ENCODE measurements at regions not wholly inside any gene's neighbourhood (a gene's known extent, or its start where the extent isn't known, plus 50 kb on each side); places are given as distances from the start of the nearest gene placed in this dataset.

GRCh38 chr12:24741216-24741615 lies 207.7 kb downstream of the BCAT1 start:
- H3K36me3 ChIP-seq (ENCODE audit: control insufficient read depth in 4 of 4, insufficient read depth in 4 of 4, low read length in 4 of 4): no peaks in the 10 kb centered on the region
- H3K9ac ChIP-seq (ENCODE audit: insufficient read depth in 1 of 2, low read length in 2 of 2): no peak overlapping the region
- peaks cover 0 to 42% (median 15%) of the 10 kb centered on the region in 5 donors for H3K4me1 ChIP-seq (ENCODE audit: control insufficient read depth in 5 of 5, insufficient read depth in 5 of 5, low read length in 5 of 5)
- H3K27me3 ChIP-seq (ENCODE audit: control insufficient read depth in 3 of 3, insufficient read depth in 3 of 3, low read length in 2 of 3): no peaks in the 10 kb centered on the region
- TF ChIP-seq CTCF (IDR thresholded peaks at IDR 0.05; ENCODE audit: control extremely low read depth, extremely low read depth): no peak
- no peak overlapping the region for H3K4me3 ChIP-seq
- H3K27ac ChIP-seq (ENCODE audit: low read depth in 1 of 2, low read length in 1 of 2): no peak overlapping the region
- H3K9me3 ChIP-seq (ENCODE audit: control insufficient read depth in 4 of 4, insufficient read depth in 3 of 4, low read length in 3 of 4): peaks cover 0 to 3% (median 0%) of the 10 kb centered on the region in 4 donors
- ATAC-seq (ENCODE audit: insufficient read depth, low FRiP score) (no peak), DNase-seq (no peak)
- WGBS, 2 donors: 70 to 79% methylated on average over 9 of the region's 9 CpGs

GRCh38 chr12:24739106-24739779 lies 209.7 kb downstream of the BCAT1 start:
- Histone ChIP-seq H3K36me3 (ENCODE audit: control insufficient read depth in 4 of 4, insufficient read depth in 4 of 4, low read length in 4 of 4) (no peaks in the 10 kb centered on the region), H3K4me3 (no peak overlapping the region), H3K4me1 (ENCODE audit: control insufficient read depth in 5 of 5, insufficient read depth in 5 of 5, low read length in 5 of 5) (peaks cover 0 to 26% (median 11%) of the 10 kb centered on the region in 5 donors), H3K9me3 (ENCODE audit: control insufficient read depth in 4 of 4, insufficient read depth in 3 of 4, low read length in 3 of 4) (no peaks in the 10 kb centered on the region), H3K27me3 (ENCODE audit: control insufficient read depth in 3 of 3, insufficient read depth in 3 of 3, low read length in 2 of 3) (no peaks in the 10 kb centered on the region), H3K9ac (ENCODE audit: insufficient read depth in 1 of 2, low read length in 2 of 2) (no peak overlapping the region), H3K27ac (ENCODE audit: low read depth in 1 of 2, low read length in 1 of 2) (no peak overlapping the region)
- DNase-seq: peak in 2 of 3 donors; percentile 79 to 82
- no peak for TF ChIP-seq CTCF (IDR thresholded peaks at IDR 0.05; ENCODE audit: control extremely low read depth, extremely low read depth)
- 77 to 91% methylated on average over 2 of the region's 2 CpGs for WGBS, 2 donors
- no peak for ATAC-seq (ENCODE audit: insufficient read depth, low FRiP score)

- Histone ChIP-seq H3K9me3 (ENCODE audit: control insufficient read depth in 4 of 4, insufficient read depth in 3 of 4, low read length in 3 of 4) (no peaks in the 10 kb centered on the region), H3K27ac (ENCODE audit: low read depth in 1 of 2, low read length in 1 of 2) (no peak overlapping the region), H3K36me3 (ENCODE audit: control insufficient read depth in 4 of 4, insufficient read depth in 4 of 4, low read length in 4 of 4) (no peaks in the 10 kb centered on the region), H3K4me3 (no peak overlapping the region), H3K27me3 (ENCODE audit: control insufficient read depth in 3 of 3, insufficient read depth in 3 of 3, low read length in 2 of 3) (no peaks in the 10 kb centered on the region), H3K9ac (ENCODE audit: insufficient read depth in 1 of 2, low read length in 2 of 2) (no peak overlapping the region), H3K4me1 (ENCODE audit: control insufficient read depth in 5 of 5, insufficient read depth in 5 of 5, low read length in 5 of 5) (peaks cover 0 to 20% (median 8%) of the 10 kb centered on the region in 5 donors)
- no peak for TF ChIP-seq CTCF (IDR thresholded peaks at IDR 0.05; ENCODE audit: control extremely low read depth, extremely low read depth)
- 70 to 83% methylated on average over 2 of the region's 2 CpGs for WGBS, 2 donors
- ATAC-seq (ENCODE audit: insufficient read depth, low FRiP score): no peak
- peak in 2 of 3 donors; percentile 24 to 68 for DNase-seq
These were observed 210.5 kb downstream of the BCAT1 start for GRCh38 chr12:24738441-24738840.

GRCh38 chr12:24731596-24731995 lies 217.3 kb downstream of the BCAT1 start:
- 92 to 95% methylated on average over 1 of the region's 1 CpG for WGBS, 2 donors
- Histone ChIP-seq H3K36me3 (ENCODE audit: control insufficient read depth in 4 of 4, insufficient read depth in 4 of 4, low read length in 4 of 4) (no peaks in the 10 kb centered on the region), H3K9me3 (ENCODE audit: control insufficient read depth in 4 of 4, insufficient read depth in 3 of 4, low read length in 3 of 4) (no peaks in the 10 kb centered on the region), H3K9ac (ENCODE audit: insufficient read depth in 1 of 2, low read length in 2 of 2) (no peak overlapping the region), H3K4me1 (ENCODE audit: control insufficient read depth in 5 of 5, insufficient read depth in 5 of 5, low read length in 5 of 5) (peaks cover 0 to 11% (median 0%) of the 10 kb centered on the region in 5 donors), H3K4me3 (no peak overlapping the region), H3K27me3 (ENCODE audit: control insufficient read depth in 3 of 3, insufficient read depth in 3 of 3, low read length in 2 of 3) (no peaks in the 10 kb centered on the region), H3K27ac (ENCODE audit: low read depth in 1 of 2, low read length in 1 of 2) (no peak overlapping the region)
- TF ChIP-seq CTCF (IDR thresholded peaks at IDR 0.05; ENCODE audit: control extremely low read depth, extremely low read depth): no peak
- ATAC-seq (ENCODE audit: insufficient read depth, low FRiP score) (no peak), DNase-seq (no peak)
